CD4-positive, CD25-positive, alpha-beta regulatory T cell (primary cell): ENCODE measurements at regions not wholly inside any gene's neighbourhood (a gene's known extent, or its start where the extent isn't known, plus 50 kb on each side); places are given as distances from the start of the nearest gene placed in this dataset.

ENCODE experiments used
- ATAC-seq, 2 donors: fragments of 150-1000 bp; cut with Tn5 transposase; one replicate each; pipeline ENCODE4 v1.10.0; 2021; ENCODE audit warnings: low read depth in 2 of 2, moderate number of reproducible peaks in 2 of 2, moderate library complexity in 1 of 2
- DNase-seq, 3 donors: peaks; one replicate each; pipeline versions ENCODE4 v3.0.0 to v3.0.0-alpha.2; 2012 to 2022; ENCODE audit warnings: mixed read lengths in 1 of 3
- H3K27ac ChIP-seq: one replicate; pipeline ENCODE4 v1.7.0; 2013; ENCODE audit warnings: mild to moderate bottlenecking, low read length; ENCODE audit not compliant: insufficient read depth, poor library complexity, severe bottlenecking
- H3K27me3 ChIP-seq: one replicate; pipeline ENCODE4 v1.7.0; 2013; ENCODE audit warnings: low read length; ENCODE audit not compliant: control insufficient read depth, insufficient read depth
- H3K36me3 ChIP-seq: one replicate; pipeline ENCODE4 v1.7.0; 2013; ENCODE audit warnings: mild to moderate bottlenecking, low read length, moderate library complexity; ENCODE audit not compliant: control insufficient read depth, insufficient read depth
- H3K4me1 ChIP-seq: 2 replicates; pipeline ENCODE4 v1.7.0; 2013; ENCODE audit warnings: mild to moderate bottlenecking, low read length; ENCODE audit not compliant: insufficient read depth, control insufficient read depth, poor library complexity, severe bottlenecking
- H3K4me3 ChIP-seq: one replicate; pipeline ENCODE4 v1.7.0; 2013; ENCODE audit warnings: low read depth, mild to moderate bottlenecking, low read length, moderate library complexity
- H3K9me3 ChIP-seq, 2 experiments: 1 replicate in 1 of 2; 2 replicates in 1 of 2; pipeline ENCODE4 v1.7.0; 2013; ENCODE audit warnings: low read length in 2 of 2, mild to moderate bottlenecking in 1 of 2, moderate library complexity in 1 of 2; ENCODE audit not compliant: control insufficient read depth in 2 of 2
- H3K27ac Mint-ChIP-seq, 3 donors: one replicate each; pipeline ENCODE4 v1.8.0; 2020 to 2022; ENCODE audit warnings: mild to moderate bottlenecking in 3 of 3, mixed read lengths in 3 of 3, moderate library complexity in 2 of 3
- H3K27me3 Mint-ChIP-seq: one replicate; pipeline ENCODE4 v1.8.0; 2022; ENCODE audit warnings: mild to moderate bottlenecking, mixed read lengths
- H3K36me3 Mint-ChIP-seq: one replicate; pipeline ENCODE4 v1.8.0; 2020; ENCODE audit warnings: mixed read lengths
- H3K4me1 Mint-ChIP-seq, 4 donors: one replicate each; pipeline ENCODE4 v1.8.0; 2020 to 2022; ENCODE audit warnings: mixed read lengths in 4 of 4, mild to moderate bottlenecking in 1 of 4
- H3K4me3 Mint-ChIP-seq, 4 donors: one replicate each; pipeline ENCODE4 v1.8.0; 2020 to 2022; ENCODE audit warnings: mild to moderate bottlenecking in 4 of 4, mixed read lengths in 4 of 4, moderate library complexity in 3 of 4
- H3K9me3 Mint-ChIP-seq, 7 donors: one replicate each; pipeline ENCODE4 v1.8.0; 2020 to 2022; ENCODE audit warnings: mixed read lengths in 7 of 7, mild to moderate bottlenecking in 3 of 7, moderate library complexity in 2 of 7

DNA sequence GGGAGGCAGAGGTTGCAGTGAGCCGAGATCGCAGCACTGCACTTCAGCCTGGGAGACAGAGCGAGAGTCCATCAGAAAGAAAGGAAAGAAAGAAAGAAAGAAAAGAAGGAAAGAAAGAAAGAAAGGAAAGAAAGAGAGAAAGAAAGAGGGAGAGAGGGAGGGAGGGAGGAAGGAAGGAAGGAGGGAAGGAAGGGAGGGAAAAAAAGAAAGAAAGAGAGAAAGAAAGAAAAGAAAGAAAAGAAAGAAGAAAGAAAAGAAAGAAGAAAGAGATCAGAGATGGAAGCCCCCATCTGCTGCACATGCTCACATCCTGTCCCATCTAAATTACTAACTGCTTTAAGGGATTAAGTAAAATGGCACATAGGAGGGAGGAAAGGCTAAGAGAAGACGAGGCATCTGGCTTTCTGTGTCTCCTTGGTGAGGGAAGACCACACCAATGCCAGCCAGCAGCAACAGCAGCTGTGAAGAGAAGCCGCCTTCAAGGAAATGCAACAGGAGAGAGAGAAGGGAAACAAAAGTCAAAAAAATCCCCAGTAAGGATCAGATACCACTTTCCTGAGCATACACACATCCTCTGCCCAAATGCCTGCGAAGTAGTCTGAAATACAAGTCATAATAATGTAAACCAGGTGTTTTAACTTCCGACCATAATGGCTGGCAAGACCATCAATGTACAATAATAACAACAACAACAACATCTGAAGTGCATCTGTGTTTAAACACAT lies 300.2 kb upstream of the JARID2 start:
- H3K4me3 ChIP-seq, result no peak overlapping the region
- H3K27ac Mint-ChIP-seq, result no peak overlapping the region
- H3K36me3 Mint-ChIP-seq, result no peaks in the 10 kb centered on the region
- H3K4me1 ChIP-seq, result no peaks in the 10 kb centered on the region
- H3K27ac ChIP-seq, result no peak overlapping the region
- H3K27me3 Mint-ChIP-seq, result peaks cover 8% of the 10 kb centered on the region
- no peak for DNase-seq
- no peaks in the 10 kb centered on the region for H3K9me3 Mint-ChIP-seq
- no peak overlapping the region for H3K4me3 Mint-ChIP-seq
- H3K36me3 ChIP-seq, result no peaks in the 10 kb centered on the region
- H3K4me1 Mint-ChIP-seq, result peaks cover 0 to 4% (median 0%) of the 10 kb centered on the region in 4 donors
- H3K27me3 ChIP-seq, result no peaks in the 10 kb centered on the region
- no peak for ATAC-seq
- no peaks in the 10 kb centered on the region for H3K9me3 ChIP-seq

DNA sequence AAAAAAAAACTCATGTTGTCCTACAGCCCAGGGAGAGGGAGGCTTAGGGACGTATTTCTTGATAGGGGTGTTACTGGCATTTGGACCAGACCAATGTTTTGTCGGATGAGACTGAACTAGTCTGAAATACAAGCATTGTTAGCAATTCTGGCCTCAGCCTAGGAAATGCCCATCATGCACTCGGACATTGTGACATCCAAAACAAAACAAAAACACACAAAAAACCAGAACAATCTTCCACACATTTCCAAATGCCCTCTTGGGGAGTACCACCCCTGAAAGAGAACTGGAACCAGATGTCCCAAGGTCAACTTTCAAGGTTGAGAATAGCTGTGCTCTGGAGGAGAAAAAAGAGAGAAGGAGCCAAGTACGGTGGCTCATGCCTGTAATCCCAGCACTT lies 299.1 kb upstream of the JARID2 start:
- Histone ChIP-seq H3K27ac (no peak overlapping the region), H3K9me3 (no peaks in the 10 kb centered on the region), H3K4me3 (no peak overlapping the region), H3K36me3 (no peaks in the 10 kb centered on the region), H3K4me1 (no peaks in the 10 kb centered on the region), H3K27me3 (no peaks in the 10 kb centered on the region)
- ATAC-seq (no peak), DNase-seq (no peak)
- Mint-ChIP-seq H3K4me1 (peaks cover 0 to 3% (median 0%) of the 10 kb centered on the region in 4 donors), H3K27ac (no peak overlapping the region), H3K4me3 (no peak overlapping the region), H3K36me3 (no peaks in the 10 kb centered on the region), H3K9me3 (no peaks in the 10 kb centered on the region), H3K27me3 (peaks cover 8% of the 10 kb centered on the region)

DNA sequence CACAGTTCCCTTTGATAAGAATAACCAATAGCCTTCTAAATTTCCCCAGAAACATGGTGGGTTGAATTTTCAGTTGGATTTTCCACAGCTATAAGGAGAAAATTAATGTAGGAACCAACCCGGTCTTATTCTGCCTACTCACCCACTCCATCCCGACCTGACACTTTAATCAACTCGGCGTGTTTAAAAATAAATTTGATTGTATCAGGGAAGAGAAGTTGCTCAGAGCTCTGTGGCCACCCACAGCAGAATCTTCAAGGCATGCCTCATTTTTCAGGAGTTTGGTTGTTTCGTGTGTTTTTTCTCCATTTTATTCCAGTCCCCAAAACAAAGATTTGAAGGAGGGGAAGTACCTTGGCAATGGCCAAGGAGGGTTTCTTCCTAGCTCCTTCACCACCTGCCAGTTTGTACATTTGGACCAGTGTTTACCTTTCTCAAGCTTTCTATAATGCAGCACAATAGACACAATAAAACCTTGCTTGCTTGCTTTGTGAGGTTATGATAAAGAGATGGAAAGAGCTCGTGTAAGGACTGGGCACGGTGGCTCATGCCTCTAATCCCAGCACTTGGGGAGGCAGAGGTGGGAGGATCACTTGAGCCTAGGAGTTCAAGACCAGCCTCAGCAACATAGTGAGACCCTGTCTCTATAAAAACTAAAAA lies 297.2 kb upstream of the JARID2 start:
- ATAC-seq, result no peak
- no peak overlapping the region for H3K27ac Mint-ChIP-seq
- peaks cover 8% of the 10 kb centered on the region for H3K27me3 Mint-ChIP-seq
- Histone ChIP-seq H3K4me3 (no peak overlapping the region), H3K9me3 (no peaks in the 10 kb centered on the region), H3K27ac (no peak overlapping the region), H3K36me3 (no peaks in the 10 kb centered on the region), H3K27me3 (no peaks in the 10 kb centered on the region), H3K4me1 (no peaks in the 10 kb centered on the region)
- no peaks in the 10 kb centered on the region for H3K36me3 Mint-ChIP-seq
- peaks cover 0 to 2% (median 0%) of the 10 kb centered on the region in 4 donors for H3K4me1 Mint-ChIP-seq
- H3K4me3 Mint-ChIP-seq, result no peak overlapping the region
- DNase-seq, result no peak
- no peaks in the 10 kb centered on the region for H3K9me3 Mint-ChIP-seq

DNA sequence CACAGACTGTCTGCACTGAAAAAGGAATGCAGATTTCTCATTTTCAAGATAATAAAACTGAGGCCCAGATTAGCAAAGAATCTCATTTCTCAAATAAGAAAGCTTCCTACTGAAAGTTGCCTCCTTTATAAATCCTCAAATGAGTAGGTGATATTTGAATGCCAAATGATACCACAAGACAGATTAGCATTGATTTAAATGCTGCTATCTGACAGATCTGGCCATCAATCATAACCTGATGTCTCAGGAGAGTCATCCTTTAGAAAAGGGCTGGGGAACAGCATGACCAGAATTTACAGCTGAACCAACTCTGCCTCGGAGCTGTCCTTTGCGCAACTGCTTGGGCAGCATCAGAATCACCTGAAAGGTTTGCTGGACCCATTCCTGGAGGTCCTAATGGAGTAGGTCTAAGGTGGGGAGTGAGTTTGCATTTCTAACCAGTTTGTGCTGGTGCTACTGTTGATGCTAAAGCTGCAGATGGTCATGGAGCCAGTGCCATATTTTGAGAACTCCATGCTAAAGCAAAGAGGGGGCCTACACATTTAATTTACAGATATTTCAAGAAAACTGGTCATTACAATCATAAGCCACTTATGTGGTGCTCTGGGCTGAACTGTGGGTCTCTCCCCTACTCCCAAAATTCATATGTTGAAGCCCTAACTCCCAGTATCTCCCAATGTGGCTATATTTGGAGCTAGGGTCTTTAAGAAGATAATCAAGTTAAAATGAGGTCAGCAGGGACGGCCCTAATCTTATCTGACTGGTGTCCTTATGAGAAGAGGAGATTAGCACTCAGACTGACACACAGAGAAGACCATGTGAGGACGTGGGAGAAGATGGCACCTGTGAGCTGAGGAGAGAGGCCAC lies 295.5 kb upstream of the JARID2 start:
- DNase-seq (no peak), ATAC-seq (no peak)
- H3K4me3 ChIP-seq, result no peak overlapping the region
- no peaks in the 10 kb centered on the region for H3K27me3 ChIP-seq
- H3K4me1 ChIP-seq, result no peaks in the 10 kb centered on the region
- H3K27me3 Mint-ChIP-seq, result peaks cover 4% of the 10 kb centered on the region
- H3K9me3 ChIP-seq, result no peaks in the 10 kb centered on the region
- no peak overlapping the region for H3K27ac ChIP-seq
- no peak overlapping the region for H3K27ac Mint-ChIP-seq
- H3K36me3 Mint-ChIP-seq, result no peaks in the 10 kb centered on the region
- H3K36me3 ChIP-seq, result no peaks in the 10 kb centered on the region
- peaks cover 0 to 2% (median 0%) of the 10 kb centered on the region in 4 donors for H3K4me1 Mint-ChIP-seq
- peaks cover 0 to 4% (median 0%) of the 10 kb centered on the region in 7 donors for H3K9me3 Mint-ChIP-seq
- H3K4me3 Mint-ChIP-seq, result no peak overlapping the region

DNA sequence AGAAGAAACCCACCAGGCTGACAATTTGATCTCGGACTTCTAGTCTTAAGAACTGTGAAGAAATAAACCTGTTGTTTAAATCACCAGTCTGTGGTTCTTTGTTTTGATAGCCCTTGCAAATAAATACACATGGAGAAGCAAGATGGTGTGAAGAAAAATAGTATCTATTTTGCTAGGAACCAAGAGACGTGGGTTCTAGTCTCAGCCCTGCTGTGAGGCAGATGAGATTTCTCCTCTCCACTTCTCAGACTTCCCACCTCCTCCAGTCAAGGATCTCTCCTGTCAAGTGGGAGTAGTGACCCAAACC lies 294.9 kb upstream of the JARID2 start:
- Histone ChIP-seq H3K9me3 (no peaks in the 10 kb centered on the region), H3K36me3 (no peaks in the 10 kb centered on the region), H3K27ac (no peak overlapping the region), H3K4me1 (no peaks in the 10 kb centered on the region), H3K4me3 (no peak overlapping the region), H3K27me3 (no peaks in the 10 kb centered on the region)
- no peak for DNase-seq
- H3K9me3 Mint-ChIP-seq, result peaks cover 0 to 4% (median 0%) of the 10 kb centered on the region in 7 donors
- no peak for ATAC-seq
- no peaks in the 10 kb centered on the region for H3K36me3 Mint-ChIP-seq
- no peak overlapping the region for H3K27ac Mint-ChIP-seq
- no peak overlapping the region for H3K4me3 Mint-ChIP-seq
- peaks cover 0 to 2% (median 0%) of the 10 kb centered on the region in 4 donors for H3K4me1 Mint-ChIP-seq
- H3K27me3 Mint-ChIP-seq, result peaks cover 4% of the 10 kb centered on the region

DNA sequence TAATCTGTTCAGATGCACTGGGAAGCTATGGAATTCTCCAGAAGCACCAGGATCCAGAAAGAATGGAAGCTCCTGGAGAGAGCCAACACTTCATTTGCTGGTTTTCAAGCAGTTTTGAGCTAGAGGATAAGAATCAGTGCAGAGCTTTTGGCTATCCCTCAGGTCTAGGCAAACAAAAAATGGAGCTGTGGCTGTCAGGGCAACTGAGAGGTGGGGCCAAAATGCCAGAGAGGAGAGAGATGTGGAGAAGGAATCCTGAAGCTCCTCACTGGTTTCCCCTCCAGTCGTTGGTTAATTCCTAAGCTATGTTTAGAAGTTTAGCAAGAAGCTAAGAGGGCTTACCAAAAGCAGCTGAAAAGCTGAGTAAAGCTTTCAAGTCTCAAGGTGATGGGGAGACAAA lies 294.2 kb upstream of the JARID2 start:
- Histone ChIP-seq H3K9me3 (no peaks in the 10 kb centered on the region), H3K27me3 (no peaks in the 10 kb centered on the region), H3K36me3 (no peaks in the 10 kb centered on the region), H3K4me3 (no peak overlapping the region), H3K4me1 (no peaks in the 10 kb centered on the region), H3K27ac (no peak overlapping the region)
- DNase-seq (no peak), ATAC-seq (no peak)
- H3K9me3 Mint-ChIP-seq, result peaks cover 0 to 4% (median 0%) of the 10 kb centered on the region in 7 donors
- H3K4me3 Mint-ChIP-seq, result no peak overlapping the region
- H3K27me3 Mint-ChIP-seq, result peaks cover 4% of the 10 kb centered on the region
- no peaks in the 10 kb centered on the region for H3K36me3 Mint-ChIP-seq
- no peaks in the 10 kb centered on the region for H3K4me1 Mint-ChIP-seq
- H3K27ac Mint-ChIP-seq, result no peak overlapping the region

DNA sequence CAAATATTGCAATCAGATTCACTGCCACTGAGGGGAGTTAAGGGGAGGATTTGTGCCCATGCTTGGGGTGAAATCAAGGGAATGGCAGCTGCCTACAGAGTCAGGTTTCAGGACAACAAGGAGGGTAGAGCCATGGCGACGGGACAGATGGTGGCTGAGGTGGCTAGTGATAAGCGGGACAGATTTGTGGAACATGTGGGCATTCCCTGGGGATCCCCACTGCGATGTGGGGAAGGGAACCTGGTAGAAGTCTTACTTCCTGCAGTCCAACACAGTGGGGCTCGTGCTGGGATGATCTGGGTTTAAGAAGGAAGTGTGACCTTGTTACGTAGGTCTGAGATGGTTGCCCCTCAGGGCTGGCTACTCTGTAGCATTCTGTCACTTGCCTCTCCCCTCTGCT lies 292.0 kb upstream of the JARID2 start:
- Histone ChIP-seq H3K27ac (no peak overlapping the region), H3K4me1 (no peaks in the 10 kb centered on the region), H3K36me3 (no peaks in the 10 kb centered on the region), H3K4me3 (no peak overlapping the region), H3K27me3 (no peaks in the 10 kb centered on the region), H3K9me3 (no peaks in the 10 kb centered on the region)
- H3K4me3 Mint-ChIP-seq, result no peak overlapping the region
- peaks cover 0 to 4% (median 0%) of the 10 kb centered on the region in 7 donors for H3K9me3 Mint-ChIP-seq
- H3K36me3 Mint-ChIP-seq, result no peaks in the 10 kb centered on the region
- H3K4me1 Mint-ChIP-seq, result no peaks in the 10 kb centered on the region
- no peak for DNase-seq
- no peaks in the 10 kb centered on the region for H3K27me3 Mint-ChIP-seq
- ATAC-seq, result no peak
- H3K27ac Mint-ChIP-seq, result no peak overlapping the region
